Kidney (tissue), 13 donors: ENCODE measurements at regions not wholly inside any gene's neighbourhood (a gene's known extent, or its start where the extent isn't known, plus 50 kb on each side); places are given as distances from the start of the nearest gene placed in this dataset.
"Not testable (repeated sequence)": the region's sequence is repeated elsewhere in the genome, so short reads cannot be mapped to it uniquely, and the experiment has no call there.

ENCODE experiments used
- DNase-seq, 5 donors: peaks; one replicate each; pipeline ENCODE4 v3.0.0-alpha.2; 2013 to 2020
- FAIRE-seq: peaks from 2 replicates; lab custom pipeline; 2012; peaks lifted over from hg19 to GRCh38; lab: Jason Lieb, UNC
- H3K27ac ChIP-seq, 2 donors: one replicate each; pipeline ENCODE4 v1.7.0; 2013; ENCODE audit warnings: low read depth in 2 of 2, low read length in 2 of 2, inconsistent platforms in 1 of 2
- H3K27me3 ChIP-seq: one replicate; pipeline ENCODE4 v1.7.1; 2013; ENCODE audit warnings: low read length, inconsistent platforms; ENCODE audit not compliant: control insufficient read depth, insufficient read depth
- H3K36me3 ChIP-seq, 3 donors: one replicate each; pipeline versions ENCODE4 v1.7.0 to v1.7.1; 2013; ENCODE audit warnings: low read length in 3 of 3, control low read depth in 1 of 3, inconsistent platforms in 1 of 3; ENCODE audit not compliant: insufficient read depth in 3 of 3, control insufficient read depth in 2 of 3
- H3K4me1 ChIP-seq, 3 donors: one replicate each; pipeline versions ENCODE4 v1.7.0 to v1.7.1; 2013; ENCODE audit warnings: low read length in 3 of 3, inconsistent platforms in 1 of 3, low read depth in 1 of 3; ENCODE audit not compliant: control insufficient read depth in 2 of 3, insufficient read depth in 2 of 3
- H3K4me3 ChIP-seq, 3 donors: one replicate each; pipeline versions ENCODE4 v1.7.0 to v1.8.1; 2013; ENCODE audit warnings: low read length in 3 of 3, control low read depth in 1 of 3, inconsistent platforms in 1 of 3
- H3K9ac ChIP-seq, 3 donors: one replicate each; pipeline versions ENCODE4 v1.7.0 to v1.7.1; 2013; ENCODE audit warnings: low read length in 3 of 3, control low read depth in 1 of 3, inconsistent platforms in 1 of 3
- H3K9me3 ChIP-seq, 3 donors: one replicate each; pipeline versions ENCODE4 v1.7.0 to v1.7.1; 2013; ENCODE audit warnings: low read length in 3 of 3, control low read depth in 1 of 3, inconsistent platforms in 1 of 3; ENCODE audit not compliant: control insufficient read depth in 2 of 3, insufficient read depth in 1 of 3
- CTCF ChIP-seq: IDR thresholded peaks from 3 replicates; pipeline ENCODE4 v1.5.1; 2012; ENCODE audit warnings: mild to moderate bottlenecking, moderate library complexity, borderline replicate concordance; ENCODE audit not compliant: insufficient read depth; ENCODE audit errors: extremely low read depth
- intact Hi-C: fragments of 100-400 bp; cut with DNase I; formaldehyde crosslinking; loops from one replicate; pipeline ENCODE4 v1.11.1; 2022
- donor health status: control.
- donor health status: control.
- donor health status: control.
- donor health status: control.
- donor health status: control.
- donor health status: DM: yes; HTN: yes; CAD: no.
- donor health status: Normal renal cell carcinoma (clear cell type).

GRCh38 chr3:59178698-59179097 is 128.9 kb upstream of the CFAP20DC start:
- Histone ChIP-seq H3K27ac (no peak overlapping the region), H3K9me3 (peaks cover 0 to 4% (median 0%) of the 10 kb centered on the region in 3 donors), H3K4me1 (no peaks in the 10 kb centered on the region), H3K36me3 (no peaks in the 10 kb centered on the region), H3K4me3 (no peak overlapping the region), H3K27me3 (no peaks in the 10 kb centered on the region), H3K9ac (no peak overlapping the region)
- no peak for FAIRE-seq
- intact Hi-C loops: no loop called here
- no peak for TF ChIP-seq CTCF
- no peak for DNase-seq

DNA sequence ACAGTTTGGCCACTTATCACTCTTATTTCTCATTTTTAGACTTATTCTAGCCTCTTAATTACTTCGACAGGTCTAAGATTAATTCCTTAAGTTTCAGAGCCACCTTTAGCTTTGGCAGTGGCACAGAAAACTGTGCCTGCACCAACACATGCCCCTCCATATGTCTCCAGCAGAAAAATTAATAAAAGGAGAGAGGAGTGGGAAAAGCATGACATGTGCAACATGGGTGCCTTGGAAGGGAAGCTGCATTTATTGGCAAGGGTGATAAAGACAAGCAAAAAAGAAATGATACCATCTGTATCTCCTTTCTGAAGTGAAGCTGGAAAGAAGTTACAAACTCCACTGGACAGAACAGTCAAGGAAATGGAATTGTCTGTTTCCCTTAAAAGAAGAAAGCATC is 121.7 kb upstream of the CFAP20DC start:
- no peak overlapping the region for H3K27ac ChIP-seq
- no peaks in the 10 kb centered on the region for H3K36me3 ChIP-seq
- DNase-seq: no peak
- TF ChIP-seq CTCF: no peak
- no peaks in the 10 kb centered on the region for H3K4me1 ChIP-seq
- no peaks in the 10 kb centered on the region for H3K27me3 ChIP-seq
- no peak for FAIRE-seq
- H3K9ac ChIP-seq: no peak overlapping the region
- intact Hi-C loops: no loop called here
- peaks cover 0 to 4% (median 0%) of the 10 kb centered on the region in 3 donors for H3K9me3 ChIP-seq
- no peak overlapping the region for H3K4me3 ChIP-seq

- H3K27me3 ChIP-seq, H3K27ac ChIP-seq, H3K4me3 ChIP-seq, H3K36me3 ChIP-seq, intact Hi-C loops, DNase-seq, H3K9ac ChIP-seq, H3K9me3 ChIP-seq, FAIRE-seq, H3K4me1 ChIP-seq: not testable (repeated sequence)
Measured at GRCh38 chr3:59170166-59170565, 120.3 kb upstream of the CFAP20DC start.

GRCh38 chr3:59167756-59168155 is 117.9 kb upstream of the CFAP20DC start:
- FAIRE-seq: no peak
- H3K4me1 ChIP-seq: no peaks in the 10 kb centered on the region

More at GRCh38 chr3:59167756-59168155, 117.9 kb upstream of the CFAP20DC start:
- Histone ChIP-seq H3K4me3 (no peak overlapping the region), H3K27me3 (no peaks in the 10 kb centered on the region), H3K9ac (no peak overlapping the region), H3K27ac (no peak overlapping the region), H3K36me3 (no peaks in the 10 kb centered on the region), H3K9me3 (no peaks in the 10 kb centered on the region)
- intact Hi-C loops: no loop called here
- TF ChIP-seq CTCF: no peak
- no peak for DNase-seq
